GM12878 (cell line): ENCODE measurements at regions not wholly inside any gene's neighbourhood (a gene's known extent, or its start where the extent isn't known, plus 50 kb on each side); places are given as distances from the start of the nearest gene placed in this dataset.

Experiments used
- ATAC-seq: fragments of 200-7000 bp; cut with Tn5 transposase; 3 replicates; pipeline ENCODE4 v1.9.1; 2020; ENCODE audit warnings: mild to moderate bottlenecking, moderate library complexity
- BruUV-seq: library from RNA; stranded (reverse); fragments of 400-500 nt; replicated peaks from 2 replicates; lab custom pipeline; 2021; lab: Mats Ljungman, UMichigan
- CTCF ChIA-PET: fragments of 300-600 bp; sonication (Branson Sonifier 250); formaldehyde crosslinking; extraction: SDS; loops from one replicate; lab custom pipeline; 2021; ENCODE audit warnings: inconsistent platforms; lab: Yijun Ruan, JAX
- POLR2A ChIA-PET: fragments of 350-600 bp; formaldehyde crosslinking; extraction: SDS; loops from one replicate; lab custom pipeline; 2021; ENCODE audit warnings: inconsistent platforms; lab: Charles Lee
- RAD21 ChIA-PET: fragments of 300-600 bp; sonication (Branson Sonifier 250); formaldehyde crosslinking; loops from one replicate; lab custom pipeline; 2023; ENCODE audit warnings: antibody characterized with exemption; ENCODE audit not compliant: unreplicated experiment; lab: Charles Lee
- SMC1A ChIA-PET: fragments of 300-600 bp; sonication (Branson Sonifier 250); formaldehyde crosslinking; loops from one replicate; lab custom pipeline; 2023; ENCODE audit not compliant: unreplicated experiment, uncharacterized antibody; lab: Charles Lee
- DNase-seq: peaks from one replicate; pipeline ENCODE4 v3.0.0-alpha.2; 2011; ENCODE audit warnings: low read depth, low spot score
- FAIRE-seq: peaks from 3 replicates; lab custom pipeline; 2011; peaks lifted over from hg19 to GRCh38; lab: Jason Lieb, UNC
- H2AFZ ChIP-seq: 2 replicates; pipeline ENCODE4 v1.6.0; 2011; ENCODE audit warnings: low read depth, low read length, control low read depth; ENCODE audit not compliant: control insufficient read depth
- H3K27ac ChIP-seq: 2 replicates; pipeline ENCODE4 v1.5.1; 2011; ENCODE audit warnings: control low read depth; ENCODE audit not compliant: control insufficient read depth, insufficient read depth
- H3K27me3 ChIP-seq, 2 experiments: replicated peaks in 1 of 2; 2 replicates each; pipeline versions ENCODE4 v1.6.0 to v1.6.1; 2011; ENCODE audit warnings: low read length in 1 of 2; ENCODE audit not compliant: control insufficient read depth in 2 of 2, insufficient read depth in 2 of 2
- H3K36me3 ChIP-seq, 2 experiments: 2 replicates each; pipeline ENCODE4 v1.5.1; 2011; ENCODE audit warnings: low read length in 1 of 2; ENCODE audit not compliant: control insufficient read depth in 2 of 2, insufficient read depth in 2 of 2
- H3K4me1 ChIP-seq: 2 replicates; pipeline ENCODE4 v1.6.1; 2011; ENCODE audit warnings: mild to moderate bottlenecking, low read length, moderate library complexity, mixed read lengths; ENCODE audit not compliant: control insufficient read depth, insufficient read depth
- H3K4me2 ChIP-seq: 2 replicates; pipeline ENCODE4 v1.6.0; 2011; ENCODE audit warnings: control low read depth; ENCODE audit not compliant: control insufficient read depth, insufficient read depth
- H3K4me3 ChIP-seq: fragments of 200-600 bp; sonication (generic); 2 replicates; pipeline ENCODE4 v1.5.1; 2016
- H3K79me2 ChIP-seq: 2 replicates; pipeline ENCODE4 v1.6.0; 2011; ENCODE audit warnings: low read length; ENCODE audit not compliant: control insufficient read depth, insufficient read depth
- H3K9ac ChIP-seq: 2 replicates; pipeline ENCODE4 v1.8.0; 2011; ENCODE audit warnings: low read length, control low read depth, mixed read lengths; ENCODE audit not compliant: control insufficient read depth, insufficient read depth
- H3K9me3 ChIP-seq: replicated peaks from 3 replicates; pipeline ENCODE4 v1.5.1; 2011; ENCODE audit warnings: mild to moderate bottlenecking, low read length; ENCODE audit not compliant: control insufficient read depth, insufficient read depth
- H4K20me1 ChIP-seq: 2 replicates; pipeline ENCODE4 v1.6.0; 2011; ENCODE audit not compliant: control insufficient read depth, insufficient read depth
- ESRRA ChIP-seq: IDR thresholded peaks from 2 replicates; pipeline ENCODE4 v1.6.1; 2012; ENCODE audit warnings: mild to moderate bottlenecking, low read length, improper control_type of control experiment
- FOS ChIP-seq: IDR thresholded peaks from 3 replicates; pipeline ENCODE4 v1.6.1; 2011; ENCODE audit warnings: borderline replicate concordance; ENCODE audit not compliant: insufficient read length; ENCODE audit errors: extremely low read depth
- HSF1 ChIP-seq: fragments of 150-350 bp; IDR thresholded peaks from 2 replicates; pipeline ENCODE4 v1.6.1; 2014; ENCODE audit warnings: mild to moderate bottlenecking, low read depth, low read length
- POU2F2 ChIP-seq: IDR thresholded peaks from 3 replicates; pipeline ENCODE4 v1.6.1; 2011; ENCODE audit warnings: low read depth, mild to moderate bottlenecking, low read length, borderline replicate concordance
- PRDM15 ChIP-seq: fragments of 450-650 bp; formaldehyde crosslinking; IDR thresholded peaks from 2 replicates; pipeline ENCODE4 v1.4.0; 2020; ENCODE audit warnings: mild to moderate bottlenecking, moderate library complexity
- SIX5 ChIP-seq: IDR thresholded peaks from 2 replicates; pipeline ENCODE4 v1.6.1; 2011; ENCODE audit warnings: mild to moderate bottlenecking, low read depth, low read length, moderate library complexity; ENCODE audit not compliant: severe bottlenecking
- USF1 ChIP-seq: IDR thresholded peaks from 2 replicates; pipeline ENCODE4 v1.6.1; 2011; ENCODE audit warnings: borderline replicate concordance, low read depth, mild to moderate bottlenecking, moderate library complexity, mixed read lengths, low read length; ENCODE audit not compliant: insufficient read depth; ENCODE audit errors: extremely low read length
- ZBTB11 ChIP-seq: fragments of 450-650 bp; formaldehyde crosslinking; IDR thresholded peaks from 2 replicates; pipeline ENCODE4 v1.5.0; 2022; ENCODE audit warnings: mild to moderate bottlenecking, missing genetic modification characterization
- ZBTB4 ChIP-seq: fragments of 450-650 bp; formaldehyde crosslinking; IDR thresholded peaks from 2 replicates; pipeline ENCODE4 v1.4.0; 2022; ENCODE audit warnings: mild to moderate bottlenecking, moderate library complexity
- WGBS: methylation state at CpG from one replicate; pipeline ENCODE4 v1.1.6; 2016; ENCODE audit warnings: low lambda C conversion rate; ENCODE audit not compliant: insufficient replicate concordance, insufficient coverage; ENCODE audit errors: missing lambda C conversion rate; 5-methylcytosine and 5-hydroxymethylcytosine counted together
- in situ Hi-C: fragments of 300-500 bp; cut with MboI; formaldehyde crosslinking; loops from 9 replicates; pipeline ENCODE4 v1.14.3; 2018; ENCODE audit warnings: mixed read lengths
- intact Hi-C: fragments of 100-400 bp; cut with micrococcal nuclease; formaldehyde crosslinking; loops from one replicate; pipeline ENCODE4 v1.14.2; 2022; ENCODE audit not compliant: unreplicated experiment

- TF ChIP-seq ZBTB4 (CRISPR knock-in tag) (no peak), SIX5 (no peak)
- TF ChIP-seq, all 136 proteins: peak for 0
Observed at GRCh38 chrX:97790850-97791249, 907.1 kb downstream of the RPA4 start (continued).

GRCh38 chrX:97797076-97797475 lies 913.4 kb downstream of the RPA4 start:
- no peaks in the 10 kb centered on the region for H3K79me2 ChIP-seq
- ChIA-PET CTCF (no interaction called here), RAD21 (no interaction called here), POLR2A (no interaction called here), SMC1A (no interaction called here)
- intact Hi-C loops: no loop called here
- WGBS: 2% methylated on average over 2 of the region's 2 CpGs
- H3K27me3 ChIP-seq: no peaks in the 10 kb centered on the region
- H3K36me3 ChIP-seq: no peaks in the 10 kb centered on the region
- in situ Hi-C loops: no loop called here
- no peak for ATAC-seq
- no peak overlapping the region for H3K4me2 ChIP-seq
- no peaks in the 10 kb centered on the region for H3K9me3 ChIP-seq
- H4K20me1 ChIP-seq: no peaks in the 10 kb centered on the region
- DNase-seq: no peak
- H3K27ac ChIP-seq: no peak overlapping the region
- H3K4me3 ChIP-seq: no peak overlapping the region
- H3K9ac ChIP-seq: no peak overlapping the region
- BruUV-seq: no TSS peak
- no peaks in the 10 kb centered on the region for H3K4me1 ChIP-seq
- no peak for FAIRE-seq
- no peak overlapping the region for H2AFZ ChIP-seq
- no peak for TF ChIP-seq ESRRA
- no peak for TF ChIP-seq PRDM15 (CRISPR knock-in tag)
- TF ChIP-seq FOS: no peak
- no peak for TF ChIP-seq ZBTB11
- TF ChIP-seq POU2F2: no peak
- no peak for TF ChIP-seq USF1
- no peak for TF ChIP-seq HSF1
